SK-N-SH treated with all-trans-retinoic acid at 6 μM for 48 hours (cell line): ENCODE measurements at regions not wholly inside any gene's neighbourhood (a gene's known extent, or its start where the extent isn't known, plus 50 kb on each side); places are given as distances from the start of the nearest gene placed in this dataset.

Experiments
- ATAC-seq: fragments of 200-7000 bp; cut with Tn5 transposase; 3 replicates; pipeline ENCODE4 v1.9.1; 2020; ENCODE audit warnings: mild to moderate bottlenecking, moderate library complexity
- ARNTL ChIP-seq: fragments of 450-650 bp; formaldehyde crosslinking; IDR thresholded peaks from 2 replicates; pipeline ENCODE4 v1.5.0; 2020; ENCODE audit warnings: low read depth, mild to moderate bottlenecking, moderate library complexity, borderline replicate concordance
- CSDC2 ChIP-seq: fragments of 250-450 bp; sonication (Bioruptor Pico); IDR thresholded peaks from 2 replicates; pipeline ENCODE4 v1.5.0; 2020; ENCODE audit warnings: mild to moderate bottlenecking, moderate library complexity
- ESRRG ChIP-seq: fragments of 250-450 bp; sonication (Bioruptor Pico); IDR thresholded peaks from 2 replicates; pipeline ENCODE4 v1.6.1; 2021; ENCODE audit warnings: mild to moderate bottlenecking
- GLIS3 ChIP-seq: fragments of 250-450 bp; sonication (Bioruptor Pico); IDR thresholded peaks from 2 replicates; pipeline ENCODE4 v1.5.0; 2020; ENCODE audit warnings: mild to moderate bottlenecking, moderate library complexity
- ISL1 ChIP-seq: fragments of 250-450 bp; sonication (Bioruptor Pico); IDR thresholded peaks from 2 replicates; pipeline ENCODE4 v2.1.2; 2022; ENCODE audit warnings: mild to moderate bottlenecking, moderate library complexity
- OSR1 ChIP-seq: fragments of 250-450 bp; sonication (Bioruptor Pico); IDR thresholded peaks from 2 replicates; pipeline ENCODE4 v1.8.0; 2022; ENCODE audit warnings: moderate library complexity, mild to moderate bottlenecking, inconsistent platforms
- PATZ1 ChIP-seq: fragments of 250-450 bp; sonication (Bioruptor Pico); IDR thresholded peaks from 2 replicates; pipeline ENCODE4 v1.8.0; 2020; ENCODE audit warnings: mild to moderate bottlenecking, moderate library complexity, borderline replicate concordance
- POU6F1 ChIP-seq: fragments of 250-450 bp; sonication (Bioruptor Pico); IDR thresholded peaks from 2 replicates; pipeline ENCODE4 v1.8.0; 2021; ENCODE audit warnings: low read depth, mild to moderate bottlenecking, moderate library complexity, borderline replicate concordance
- PPARA ChIP-seq: fragments of 250-450 bp; sonication (Bioruptor Pico); IDR thresholded peaks from 2 replicates; pipeline ENCODE4 v1.5.0; 2020; ENCODE audit warnings: mild to moderate bottlenecking, borderline replicate concordance
- RARB ChIP-seq: fragments of 250-450 bp; sonication (Bioruptor Pico); IDR thresholded peaks from 2 replicates; pipeline ENCODE4 v1.8.0; 2021; ENCODE audit warnings: mild to moderate bottlenecking, moderate library complexity
- SNAI2 ChIP-seq: fragments of 250-450 bp; sonication (Bioruptor Pico); IDR thresholded peaks from 2 replicates; pipeline ENCODE4 v1.5.0; 2020; ENCODE audit warnings: mild to moderate bottlenecking, moderate library complexity
- TCF4 ChIP-seq: fragments of 250-450 bp; sonication (Bioruptor Pico); IDR thresholded peaks from 2 replicates; pipeline ENCODE4 v1.8.0; 2021; ENCODE audit warnings: mild to moderate bottlenecking, moderate library complexity, borderline replicate concordance
- TSHZ2 ChIP-seq: fragments of 250-450 bp; sonication (Bioruptor Pico); IDR thresholded peaks from 2 replicates; pipeline ENCODE4 v1.5.0; 2020; ENCODE audit warnings: mild to moderate bottlenecking, moderate library complexity
- ZC3H10 ChIP-seq: fragments of 250-450 bp; sonication (Bioruptor Pico); IDR thresholded peaks from 2 replicates; pipeline ENCODE4 v1.5.1; 2021; ENCODE audit warnings: mild to moderate bottlenecking, moderate library complexity
- ZFP3 ChIP-seq: fragments of 250-450 bp; sonication (Bioruptor Pico); IDR thresholded peaks from 2 replicates; pipeline ENCODE4 v1.5.0; 2020; ENCODE audit warnings: mild to moderate bottlenecking, moderate library complexity
- ZFP30 ChIP-seq: fragments of 450-650 bp; formaldehyde crosslinking; IDR thresholded peaks from 2 replicates; pipeline ENCODE4 v1.5.0; 2022; ENCODE audit warnings: mild to moderate bottlenecking, moderate library complexity
- ZNF565 ChIP-seq: fragments of 450-650 bp; formaldehyde crosslinking; conservative IDR thresholded peaks from 2 replicates; pipeline ENCODE4 v1.5.0; 2020; ENCODE audit warnings: low read depth, mild to moderate bottlenecking, moderate library complexity
- ZNF70 ChIP-seq: fragments of 450-650 bp; formaldehyde crosslinking; IDR thresholded peaks from 2 replicates; pipeline ENCODE4 v1.5.0; 2020; ENCODE audit warnings: mild to moderate bottlenecking, moderate library complexity
- ZNF8 ChIP-seq: fragments of 450-650 bp; formaldehyde crosslinking; IDR thresholded peaks from 2 replicates; pipeline ENCODE4 v1.5.0; 2020; ENCODE audit warnings: mild to moderate bottlenecking, moderate library complexity
- TF ChIP-seq, protein P1 (sequence below): fragments of 250-450 bp; sonication (Bioruptor Pico); IDR thresholded peaks from 2 replicates; pipeline ENCODE4 v1.5.1; 2021; ENCODE audit warnings: mild to moderate bottlenecking, moderate library complexity

GRCh38 chr3:18557216-18557615 is 132.1 kb upstream of the SATB1 start:
- TF ChIP-seq ZNF565 (no peak), PATZ1 (CRISPR knock-in tag) (no peak), ISL1 (CRISPR knock-in tag) (no peak), OSR1 (CRISPR knock-in tag) (no peak), CSDC2 (no peak), SNAI2 (no peak), PPARA (CRISPR knock-in tag) (no peak), ESRRG (no peak), ZFP30 (CRISPR knock-in tag) (no peak), ZC3H10 (CRISPR knock-in tag) (no peak), TSHZ2 (CRISPR knock-in tag) (no peak), ZFP3 (CRISPR knock-in tag) (no peak), ZNF8 (CRISPR knock-in tag) (no peak), ZNF70 (CRISPR knock-in tag) (no peak), ARNTL (CRISPR knock-in tag) (no peak), TCF4 (no peak), GLIS3 (CRISPR knock-in tag) (no peak)
- TF ChIP-seq, protein P1, sequence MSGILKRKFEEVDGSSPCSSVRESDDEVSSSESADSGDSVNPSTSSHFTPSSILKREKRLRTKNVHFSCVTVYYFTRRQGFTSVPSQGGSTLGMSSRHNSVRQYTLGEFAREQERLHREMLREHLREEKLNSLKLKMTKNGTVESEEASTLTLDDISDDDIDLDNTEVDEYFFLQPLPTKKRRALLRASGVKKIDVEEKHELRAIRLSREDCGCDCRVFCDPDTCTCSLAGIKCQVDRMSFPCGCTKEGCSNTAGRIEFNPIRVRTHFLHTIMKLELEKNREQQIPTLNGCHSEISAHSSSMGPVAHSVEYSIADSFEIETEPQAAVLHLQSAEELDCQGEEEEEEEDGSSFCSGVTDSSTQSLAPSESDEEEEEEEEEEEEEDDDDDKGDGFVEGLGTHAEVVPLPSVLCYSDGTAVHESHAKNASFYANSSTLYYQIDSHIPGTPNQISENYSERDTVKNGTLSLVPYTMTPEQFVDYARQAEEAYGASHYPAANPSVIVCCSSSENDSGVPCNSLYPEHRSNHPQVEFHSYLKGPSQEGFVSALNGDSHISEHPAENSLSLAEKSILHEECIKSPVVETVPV (CRISPR knock-in tag), result no peak
- TF ChIP-seq, all 23 proteins: peak for 0
- ATAC-seq, result no peak

DNA sequence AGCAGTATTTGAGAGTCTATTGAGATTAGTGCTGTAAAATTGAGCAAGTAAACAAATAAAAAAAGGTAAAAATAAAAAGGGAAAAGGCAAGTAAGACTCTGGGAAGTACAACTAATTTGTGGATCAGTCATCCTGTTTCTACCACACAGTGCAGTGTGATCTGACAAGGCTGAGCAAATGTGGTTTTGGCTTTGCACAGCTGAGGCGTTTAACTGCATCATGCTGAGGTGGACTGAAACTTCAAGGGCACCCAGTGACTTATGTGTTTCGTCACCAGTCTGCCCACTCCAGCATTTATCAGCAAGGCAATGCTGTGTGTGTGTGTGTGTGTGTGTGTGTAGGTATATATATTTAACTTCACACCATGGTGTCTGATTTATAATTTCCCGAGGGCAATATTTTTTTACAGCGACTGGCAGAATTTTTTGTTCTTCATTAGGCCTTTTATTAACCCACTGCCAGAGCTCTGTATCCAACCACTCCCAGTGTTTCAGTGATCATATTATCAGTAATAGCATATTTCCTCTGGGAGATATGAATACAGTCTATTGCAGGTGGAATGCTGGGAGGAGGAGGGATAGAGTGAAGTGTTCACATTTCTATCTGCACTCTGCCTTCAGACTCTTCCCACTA is 131.5 kb upstream of the SATB1 start:
- TF ChIP-seq ISL1 (CRISPR knock-in tag), result no peak
- TF ChIP-seq ZNF565, result no peak
- TF ChIP-seq TSHZ2 (CRISPR knock-in tag), result no peak
- TF ChIP-seq, all 23 proteins: peak for 0

GRCh38 chr3:18556001-18556408 is 130.9 kb upstream of the SATB1 start:
- ATAC-seq, result no peak
- TF ChIP-seq OSR1 (CRISPR knock-in tag), result no peak
- TF ChIP-seq, protein P1 (CRISPR knock-in tag), result no peak
- no peak for TF ChIP-seq ZFP30 (CRISPR knock-in tag)
- no peak for TF ChIP-seq SNAI2
- TF ChIP-seq ZC3H10 (CRISPR knock-in tag), result no peak
- no peak for TF ChIP-seq ARNTL (CRISPR knock-in tag)
- no peak for TF ChIP-seq ZNF8 (CRISPR knock-in tag)
- no peak for TF ChIP-seq PPARA (CRISPR knock-in tag)
- no peak for TF ChIP-seq RARB (CRISPR knock-in tag)
- TF ChIP-seq ZNF70 (CRISPR knock-in tag), result no peak
- no peak for TF ChIP-seq POU6F1 (CRISPR knock-in tag)
- no peak for TF ChIP-seq TSHZ2 (CRISPR knock-in tag)
- TF ChIP-seq ZNF565, result no peak
- TF ChIP-seq ESRRG, result no peak
- no peak for TF ChIP-seq ISL1 (CRISPR knock-in tag)
- TF ChIP-seq CSDC2, result no peak

More for the DNA sequence above, 131.5 kb upstream of the SATB1 start:
- ATAC-seq, result no peak
